ENCODE measurements at regions not wholly inside any gene's neighbourhood (a gene's known extent, or its start where the extent isn't known, plus 50 kb on each side); places are given as distances from the start of the nearest gene placed in this dataset.

- no peaks in the 10 kb centered on the region for H3K4me1 ChIP-seq (ENCODE audit: control insufficient read depth, insufficient read depth, low read length)
- no peak overlapping the region for H3K27ac ChIP-seq (ENCODE audit: low read length)
- no peaks in the 10 kb centered on the region for H3K9me3 ChIP-seq (replicated peaks; ENCODE audit: control insufficient read depth, low read depth, low read length)
- no peaks in the 10 kb centered on the region for H3K27me3 ChIP-seq (ENCODE audit: control insufficient read depth, insufficient read depth, low read length)
- H3K4me3 ChIP-seq (ENCODE audit: low read length), result no peak overlapping the region
- no peaks in the 10 kb centered on the region for H3K36me3 ChIP-seq (ENCODE audit: control insufficient read depth, insufficient read depth, low read length)
- no peak for DNase-seq
- WGBS (ENCODE audit: insufficient coverage), result no CpG with 5 or more reads among the region's 2 CpGs
These were observed 165.6 kb downstream of the FOXA2 start for GRCh38 chr20:22418738-22419137.

GRCh38 chr20:22414305-22414742, 170.0 kb downstream of the FOXA2 start:
- peak; percentile 43 for DNase-seq
- 9% methylated on average over 1 of the region's 4 CpGs for WGBS (ENCODE audit: insufficient coverage)

GRCh38 chr20:22412977-22413868, 171.1 kb downstream of the FOXA2 start:
- WGBS (ENCODE audit: insufficient coverage), result 75% methylated on average over 5 of the region's 14 CpGs
- H3K4me3 ChIP-seq (ENCODE audit: low read length), result no peak overlapping the region
- H3K27me3 ChIP-seq (ENCODE audit: control insufficient read depth, insufficient read depth, low read length), result no peaks in the 10 kb centered on the region
- DNase-seq, result no peak
- H3K27ac ChIP-seq (ENCODE audit: low read length), result no peak overlapping the region
- H3K4me1 ChIP-seq (ENCODE audit: control insufficient read depth, insufficient read depth, low read length), result no peaks in the 10 kb centered on the region
- H3K9me3 ChIP-seq (replicated peaks; ENCODE audit: control insufficient read depth, low read depth, low read length), result no peaks in the 10 kb centered on the region
- no peaks in the 10 kb centered on the region for H3K36me3 ChIP-seq (ENCODE audit: control insufficient read depth, insufficient read depth, low read length)

More at GRCh38 chr20:22414305-22414742, 170.0 kb downstream of the FOXA2 start:
- Histone ChIP-seq H3K9me3 (replicated peaks; ENCODE audit: control insufficient read depth, low read depth, low read length) (no peaks in the 10 kb centered on the region), H3K27ac (ENCODE audit: low read length) (no peak overlapping the region), H3K27me3 (ENCODE audit: control insufficient read depth, insufficient read depth, low read length) (no peaks in the 10 kb centered on the region), H3K4me3 (ENCODE audit: low read length) (no peak overlapping the region), H3K4me1 (ENCODE audit: control insufficient read depth, insufficient read depth, low read length) (no peaks in the 10 kb centered on the region), H3K36me3 (ENCODE audit: control insufficient read depth, insufficient read depth, low read length) (no peaks in the 10 kb centered on the region)

- Histone ChIP-seq H3K4me1 (ENCODE audit: control insufficient read depth, insufficient read depth, low read length) (no peaks in the 10 kb centered on the region), H3K27ac (ENCODE audit: low read length) (no peak overlapping the region), H3K4me3 (ENCODE audit: low read length) (no peak overlapping the region), H3K27me3 (ENCODE audit: control insufficient read depth, insufficient read depth, low read length) (peaks cover 3% of the 10 kb centered on the region), H3K9me3 (replicated peaks; ENCODE audit: control insufficient read depth, low read depth, low read length) (no peaks in the 10 kb centered on the region), H3K36me3 (ENCODE audit: control insufficient read depth, insufficient read depth, low read length) (no peaks in the 10 kb centered on the region)
- no peak for DNase-seq
- 81% methylated on average over 7 of the region's 12 CpGs for WGBS (ENCODE audit: insufficient coverage)
These were observed 172.5 kb downstream of the FOXA2 start for GRCh38 chr20:22411627-22412450.

GRCh38 chr20:22411286-22411626, 173.1 kb downstream of the FOXA2 start:
- no peak overlapping the region for H3K4me3 ChIP-seq (ENCODE audit: low read length)
- H3K27me3 ChIP-seq (ENCODE audit: control insufficient read depth, insufficient read depth, low read length), result peaks cover 3% of the 10 kb centered on the region
- H3K9me3 ChIP-seq (replicated peaks; ENCODE audit: control insufficient read depth, low read depth, low read length), result no peaks in the 10 kb centered on the region
- WGBS (ENCODE audit: insufficient coverage), result 70% methylated on average over 1 of the region's 1 CpG
- no peak for DNase-seq
- no peaks in the 10 kb centered on the region for H3K4me1 ChIP-seq (ENCODE audit: control insufficient read depth, insufficient read depth, low read length)
- H3K27ac ChIP-seq (ENCODE audit: low read length), result no peak overlapping the region
- no peaks in the 10 kb centered on the region for H3K36me3 ChIP-seq (ENCODE audit: control insufficient read depth, insufficient read depth, low read length)

GRCh38 chr20:22410556-22411130, 173.7 kb downstream of the FOXA2 start:
- WGBS (ENCODE audit: insufficient coverage), result no CpG with 5 or more reads among the region's 4 CpGs
- no peaks in the 10 kb centered on the region for H3K4me1 ChIP-seq (ENCODE audit: control insufficient read depth, insufficient read depth, low read length)
- H3K9me3 ChIP-seq (replicated peaks; ENCODE audit: control insufficient read depth, low read depth, low read length), result no peaks in the 10 kb centered on the region
- H3K27ac ChIP-seq (ENCODE audit: low read length), result no peak overlapping the region
- no peak for DNase-seq
- H3K36me3 ChIP-seq (ENCODE audit: control insufficient read depth, insufficient read depth, low read length), result no peaks in the 10 kb centered on the region
- H3K27me3 ChIP-seq (ENCODE audit: control insufficient read depth, insufficient read depth, low read length), result peaks cover 6% of the 10 kb centered on the region
- no peak overlapping the region for H3K4me3 ChIP-seq (ENCODE audit: low read length)

- Histone ChIP-seq H3K4me1 (ENCODE audit: control insufficient read depth, insufficient read depth, low read length) (no peaks in the 10 kb centered on the region), H3K27ac (ENCODE audit: low read length) (no peak overlapping the region), H3K36me3 (ENCODE audit: control insufficient read depth, insufficient read depth, low read length) (no peaks in the 10 kb centered on the region), H3K27me3 (ENCODE audit: control insufficient read depth, insufficient read depth, low read length) (peaks cover 11% of the 10 kb centered on the region), H3K9me3 (replicated peaks; ENCODE audit: control insufficient read depth, low read depth, low read length) (no peaks in the 10 kb centered on the region), H3K4me3 (ENCODE audit: low read length) (no peak overlapping the region)
- no CpG with 5 or more reads among the region's 2 CpGs for WGBS (ENCODE audit: insufficient coverage)
- no peak for DNase-seq
These were observed 175.6 kb downstream of the FOXA2 start for GRCh38 chr20:22408521-22409402.

GRCh38 chr20:22407237-22408193, 176.9 kb downstream of the FOXA2 start:
- H3K36me3 ChIP-seq (ENCODE audit: control insufficient read depth, insufficient read depth, low read length), result no peaks in the 10 kb centered on the region
- no peaks in the 10 kb centered on the region for H3K9me3 ChIP-seq (replicated peaks; ENCODE audit: control insufficient read depth, low read depth, low read length)
- peaks cover 18% of the 10 kb centered on the region for H3K27me3 ChIP-seq (ENCODE audit: control insufficient read depth, insufficient read depth, low read length)
- WGBS (ENCODE audit: insufficient coverage), result 71% methylated on average over 1 of the region's 7 CpGs
- no peak overlapping the region for H3K4me3 ChIP-seq (ENCODE audit: low read length)
- no peak overlapping the region for H3K27ac ChIP-seq (ENCODE audit: low read length)
- DNase-seq, result no peak
- no peaks in the 10 kb centered on the region for H3K4me1 ChIP-seq (ENCODE audit: control insufficient read depth, insufficient read depth, low read length)

Data from muscle of leg (tissue), 3 donors.